Bronchial epithelial cell (primary cell): ENCODE measurements at regions not wholly inside any gene's neighbourhood (a gene's known extent, or its start where the extent isn't known, plus 50 kb on each side); places are given as distances from the start of the nearest gene placed in this dataset.
A peak's percentile ranks its signal among the peaks of the same experiment; 100 is the strongest.

Experiments used
- DNase-seq: peaks from one replicate; pipeline ENCODE4 v3.0.0-alpha.2; 2010; ENCODE audit warnings: low read depth
- FAIRE-seq: peaks from 2 replicates; lab custom pipeline; 2011; peaks lifted over from hg19 to GRCh38; lab: Jason Lieb, UNC
- H3K27me3 ChIP-seq: 2 replicates; pipeline ENCODE4 v1.5.1; 2011; ENCODE audit warnings: low read length; ENCODE audit not compliant: control insufficient read depth, insufficient read depth
- H3K36me3 ChIP-seq: 2 replicates; pipeline ENCODE4 v1.5.1; 2011; ENCODE audit warnings: low read length; ENCODE audit not compliant: control insufficient read depth, insufficient read depth
- H3K4me3 ChIP-seq: 2 replicates; pipeline ENCODE4 v1.5.1; 2011; ENCODE audit warnings: mild to moderate bottlenecking, low read depth, low read length, control low read depth
- CTCF ChIP-seq: IDR thresholded peaks from 2 replicates; pipeline ENCODE4 v1.5.1; 2011; ENCODE audit warnings: mild to moderate bottlenecking, moderate library complexity, low read length, control low read depth, inconsistent platforms; ENCODE audit not compliant: insufficient read depth, severe bottlenecking

- H3K36me3 ChIP-seq = no peaks in the 10 kb centered on the region
- no peak for FAIRE-seq
- peak; percentile 47 for DNase-seq
- H3K27me3 ChIP-seq = no peaks in the 10 kb centered on the region
- H3K4me3 ChIP-seq = no peak overlapping the region
- no peak for TF ChIP-seq CTCF
Measured at GRCh38 chr13:56988543-56988942, 152.2 kb upstream of the PRR20A start.

- no peak for TF ChIP-seq CTCF
- no peak for DNase-seq
- H3K27me3 ChIP-seq = no peaks in the 10 kb centered on the region
- no peak overlapping the region for H3K4me3 ChIP-seq
- H3K36me3 ChIP-seq = no peaks in the 10 kb centered on the region
- no peak for FAIRE-seq
Measured at GRCh38 chr13:57003682-57004081, 137.0 kb upstream of the PRR20A start.

GRCh38 chr13:57017357-57017756 lies 123.4 kb upstream of the PRR20A start:
- no peak for TF ChIP-seq CTCF
- FAIRE-seq (no peak), DNase-seq (no peak)

GRCh38 chr13:57018915-57019314 lies 121.8 kb upstream of the PRR20A start:
- Histone ChIP-seq H3K36me3 (no peaks in the 10 kb centered on the region), H3K27me3 (no peaks in the 10 kb centered on the region), H3K4me3 (no peak overlapping the region)
- TF ChIP-seq CTCF = no peak
- DNase-seq (no peak), FAIRE-seq (no peak)

More at GRCh38 chr13:57017357-57017756, 123.4 kb upstream of the PRR20A start:
- H3K27me3 ChIP-seq = no peaks in the 10 kb centered on the region
- no peaks in the 10 kb centered on the region for H3K36me3 ChIP-seq
- no peak overlapping the region for H3K4me3 ChIP-seq

GRCh38 chr13:57030671-57031070 lies 110.0 kb upstream of the PRR20A start:
- FAIRE-seq (no peak), DNase-seq (no peak)
- H3K4me3 ChIP-seq = no peak overlapping the region
- H3K27me3 ChIP-seq = no peaks in the 10 kb centered on the region
- no peaks in the 10 kb centered on the region for H3K36me3 ChIP-seq
- TF ChIP-seq CTCF = no peak

GRCh38 chr13:57036290-57036689 lies 104.4 kb upstream of the PRR20A start:
- no peak for FAIRE-seq

More at GRCh38 chr13:57036290-57036689, 104.4 kb upstream of the PRR20A start:
- Histone ChIP-seq H3K36me3 (no peaks in the 10 kb centered on the region), H3K4me3 (no peak overlapping the region), H3K27me3 (no peaks in the 10 kb centered on the region)
- no peak for DNase-seq
- TF ChIP-seq CTCF = no peak
